ENCODE measurements at regions not wholly inside any gene's neighbourhood (a gene's known extent, or its start where the extent isn't known, plus 50 kb on each side); places are given as distances from the start of the nearest gene placed in this dataset.

DNA sequence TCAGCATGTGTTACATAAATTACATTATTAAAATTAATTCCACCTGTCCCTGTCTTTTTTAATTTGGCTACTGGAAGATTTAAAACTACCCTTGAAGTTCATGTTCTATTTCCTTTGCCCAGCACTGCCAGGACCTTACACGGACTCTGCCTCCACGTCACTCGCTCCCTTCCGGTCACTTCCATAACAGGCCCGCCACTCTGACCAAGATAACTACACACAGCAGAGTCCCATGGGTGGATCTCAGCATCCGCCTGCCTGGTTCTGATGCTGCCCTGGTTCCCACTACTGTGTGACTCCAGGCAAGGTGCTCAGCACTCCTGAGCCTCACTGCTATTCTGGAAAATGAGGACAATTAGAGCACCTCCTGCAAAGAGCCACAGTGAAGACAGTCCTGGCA, 153.3 kb upstream of the ERG start:
- DNase-seq (ENCODE audit: low read depth), result no peak
- no peak overlapping the region for H3K4me3 ChIP-seq (ENCODE audit: low read depth, low read length)
- no peak for TF ChIP-seq MYC (IDR thresholded peaks at IDR 0.05; ENCODE audit: low read depth, low read length)
- TF ChIP-seq CTCF (IDR thresholded peaks at IDR 0.05; ENCODE audit: low read depth, low read length), result no peak
- no peak for TF ChIP-seq MAX (IDR thresholded peaks at IDR 0.05; ENCODE audit: low read depth, low read length)
- TF ChIP-seq POLR2A (IDR thresholded peaks at IDR 0.05; ENCODE audit: extremely low read depth, insufficient read length), result no peak

GRCh38 chr21:38652396-38652795, 153.3 kb upstream of the ETS2 start:
- DNase-seq (ENCODE audit: low read depth), result no peak
- no peak for TF ChIP-seq MYC (IDR thresholded peaks at IDR 0.05; ENCODE audit: low read depth, low read length)
- no peak for TF ChIP-seq POLR2A (IDR thresholded peaks at IDR 0.05; ENCODE audit: extremely low read depth, insufficient read length)
- TF ChIP-seq CTCF (IDR thresholded peaks at IDR 0.05; ENCODE audit: low read depth, low read length), result no peak
- no peak for TF ChIP-seq MAX (IDR thresholded peaks at IDR 0.05; ENCODE audit: low read depth, low read length)
- H3K4me3 ChIP-seq (ENCODE audit: low read depth, low read length), result no peak overlapping the region

GRCh38 chr21:38654580-38654979, 151.1 kb upstream of the ETS2 start:
- no peak for TF ChIP-seq MAX (IDR thresholded peaks at IDR 0.05; ENCODE audit: low read depth, low read length)
- no peak for TF ChIP-seq MYC (IDR thresholded peaks at IDR 0.05; ENCODE audit: low read depth, low read length)
- no peak for TF ChIP-seq CTCF (IDR thresholded peaks at IDR 0.05; ENCODE audit: low read depth, low read length)
- TF ChIP-seq POLR2A (IDR thresholded peaks at IDR 0.05; ENCODE audit: extremely low read depth, insufficient read length), result no peak
- no peak overlapping the region for H3K4me3 ChIP-seq (ENCODE audit: low read depth, low read length)
- no peak for DNase-seq (ENCODE audit: low read depth)

DNA sequence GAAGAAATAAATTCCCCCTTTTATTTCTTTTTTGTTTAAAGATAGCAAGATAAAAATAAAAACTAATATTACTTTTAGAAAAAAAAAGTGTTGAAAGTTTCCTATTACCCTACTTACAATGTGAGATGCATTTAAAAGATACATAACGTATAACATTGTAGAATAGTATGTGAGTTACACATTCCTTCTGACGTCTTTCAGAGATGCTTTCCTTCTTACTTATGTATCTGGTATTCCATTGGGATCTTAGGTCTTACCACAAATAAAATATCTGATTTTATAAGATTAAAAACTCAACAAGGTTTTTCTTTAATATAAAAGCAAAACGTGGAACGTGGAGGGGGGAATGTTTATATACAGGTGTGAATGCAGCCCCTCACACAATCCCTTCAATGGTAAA, 147.2 kb upstream of the ETS2 start:
- TF ChIP-seq MAX (IDR thresholded peaks at IDR 0.05; ENCODE audit: low read depth, low read length), result no peak
- TF ChIP-seq POLR2A (IDR thresholded peaks at IDR 0.05; ENCODE audit: extremely low read depth, insufficient read length), result no peak
- no peak for TF ChIP-seq CTCF (IDR thresholded peaks at IDR 0.05; ENCODE audit: low read depth, low read length)
- no peak for TF ChIP-seq MYC (IDR thresholded peaks at IDR 0.05; ENCODE audit: low read depth, low read length)
- H3K4me3 ChIP-seq (ENCODE audit: low read depth, low read length), result no peak overlapping the region
- DNase-seq (ENCODE audit: low read depth), result no peak

DNA sequence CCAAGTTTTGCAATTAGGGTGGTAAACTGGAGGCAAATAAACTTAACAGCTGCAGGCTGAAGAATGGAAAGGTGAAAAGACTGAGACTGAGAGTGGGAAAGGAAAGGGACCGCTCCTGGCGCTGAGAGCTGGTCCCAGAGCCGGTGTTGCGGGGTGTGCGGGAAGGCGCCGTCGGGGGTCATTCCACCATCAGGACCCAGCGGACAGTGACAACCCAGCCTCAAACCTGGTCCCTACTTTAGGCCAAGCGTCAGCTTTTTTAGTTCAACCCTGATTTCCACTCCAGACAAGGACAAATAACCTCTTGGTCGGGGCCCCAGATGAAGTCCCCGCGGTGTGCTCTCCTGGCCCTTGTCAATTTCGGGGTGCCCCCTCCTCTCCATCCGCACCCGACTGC, 145.8 kb upstream of the ETS2 start:
- no peak for DNase-seq (ENCODE audit: low read depth)
- no peak overlapping the region for H3K4me3 ChIP-seq (ENCODE audit: low read depth, low read length)

More for the DNA sequence above, 145.8 kb upstream of the ETS2 start:
- TF ChIP-seq MAX (IDR thresholded peaks at IDR 0.05; ENCODE audit: low read depth, low read length) (no peak), MYC (IDR thresholded peaks at IDR 0.05; ENCODE audit: low read depth, low read length) (no peak), CTCF (IDR thresholded peaks at IDR 0.05; ENCODE audit: low read depth, low read length) (no peak), POLR2A (IDR thresholded peaks at IDR 0.05; ENCODE audit: extremely low read depth, insufficient read length) (no peak)
